ENCODE measurements at regions not wholly inside any gene's neighbourhood (a gene's known extent, or its start where the extent isn't known, plus 50 kb on each side); places are given as distances from the start of the nearest gene placed in this dataset.
A peak's percentile ranks its signal among the peaks of the same experiment; 100 is the strongest.
"Not testable (repeated sequence)": the region's sequence is repeated elsewhere in the genome, so short reads cannot be mapped to it uniquely, and the experiment has no call there.

DNA sequence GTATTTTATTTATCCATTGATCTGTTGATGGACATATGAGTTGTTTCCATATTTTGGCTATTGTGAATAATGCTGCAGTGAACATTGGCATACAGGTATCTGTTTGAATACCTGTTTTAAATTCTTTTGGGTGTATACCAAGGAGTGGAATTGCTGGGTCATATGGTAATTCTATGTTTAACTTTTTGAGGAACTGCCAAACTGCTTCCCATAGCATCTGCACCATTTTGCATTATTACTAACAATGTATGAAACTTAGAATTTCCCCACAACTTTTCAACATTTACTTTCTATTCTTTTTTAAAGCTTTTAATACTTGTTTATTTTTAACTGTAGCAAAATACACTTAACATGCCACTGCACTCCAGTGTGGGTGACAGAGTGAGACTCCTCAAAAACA is 57.0 kb upstream of the MSN start:
- ATAC-seq (no peak), DNase-seq (ENCODE audit: low spot score) (no peak)

DNA sequence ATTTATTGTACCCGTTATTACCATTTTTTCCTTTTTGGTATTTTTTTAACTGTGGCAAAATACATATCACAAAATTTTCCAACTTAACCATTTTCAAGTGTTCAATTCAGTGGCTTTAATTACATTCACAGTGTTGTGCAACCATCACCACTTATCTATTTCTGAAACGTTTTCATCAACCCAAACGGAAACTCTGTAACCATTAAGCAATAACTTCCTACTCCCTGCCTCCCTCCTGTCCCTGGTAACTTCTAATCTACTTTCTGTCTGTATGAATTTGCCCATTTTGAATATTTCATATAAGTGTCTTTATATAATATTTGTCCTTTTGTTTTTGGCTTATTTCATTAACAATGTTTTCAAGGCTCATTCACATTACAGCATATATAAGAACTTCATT is 57.4 kb upstream of the MSN start:
- ATAC-seq = peak; percentile 58
- no peak for DNase-seq (ENCODE audit: low spot score)

DNA sequence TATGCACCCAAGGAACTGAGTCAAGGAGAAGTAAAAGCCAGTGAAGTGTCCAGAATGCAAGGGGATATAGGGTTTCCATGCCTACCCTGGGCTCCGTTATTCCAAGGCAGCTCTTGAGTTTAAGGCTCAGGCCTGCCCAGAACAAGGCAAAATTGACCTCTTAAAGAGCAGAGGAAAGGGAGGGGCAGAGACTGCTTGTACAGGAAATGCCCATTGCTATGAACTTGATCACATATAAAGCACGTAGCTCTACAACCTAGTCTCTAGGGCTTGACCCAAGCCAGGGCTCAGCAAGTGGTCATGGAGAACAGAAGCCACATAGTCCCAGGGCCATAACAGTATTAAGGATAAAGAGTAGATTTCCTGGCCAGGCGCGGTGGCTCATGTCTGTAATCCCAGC is 58.2 kb upstream of the MSN start:
- no peak for ATAC-seq

DNA sequence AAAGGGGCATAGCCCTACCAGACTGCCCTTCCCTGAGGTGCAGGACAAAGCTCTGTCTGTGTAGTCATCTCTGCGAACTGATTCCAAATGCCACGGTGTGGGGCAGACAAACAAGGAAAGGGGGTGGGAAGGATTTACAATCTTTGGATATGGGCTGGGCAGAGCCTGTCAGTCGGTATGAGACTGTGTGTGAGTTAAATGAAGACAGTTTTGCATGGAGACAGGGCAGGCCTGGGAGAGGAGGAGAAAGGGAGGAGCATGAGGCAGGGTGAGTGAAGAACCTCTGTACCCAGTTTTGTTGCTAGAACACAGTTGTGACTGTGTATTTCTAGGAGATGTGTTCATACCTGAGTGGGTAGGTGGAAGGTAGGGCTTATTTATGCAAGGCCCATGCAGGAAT is 59.4 kb upstream of the MSN start:
- ATAC-seq (peak; percentile 36), DNase-seq (ENCODE audit: low spot score) (no peak)

More for the DNA sequence above, 58.2 kb upstream of the MSN start:
- DNase-seq (ENCODE audit: low spot score) = no peak

DNA sequence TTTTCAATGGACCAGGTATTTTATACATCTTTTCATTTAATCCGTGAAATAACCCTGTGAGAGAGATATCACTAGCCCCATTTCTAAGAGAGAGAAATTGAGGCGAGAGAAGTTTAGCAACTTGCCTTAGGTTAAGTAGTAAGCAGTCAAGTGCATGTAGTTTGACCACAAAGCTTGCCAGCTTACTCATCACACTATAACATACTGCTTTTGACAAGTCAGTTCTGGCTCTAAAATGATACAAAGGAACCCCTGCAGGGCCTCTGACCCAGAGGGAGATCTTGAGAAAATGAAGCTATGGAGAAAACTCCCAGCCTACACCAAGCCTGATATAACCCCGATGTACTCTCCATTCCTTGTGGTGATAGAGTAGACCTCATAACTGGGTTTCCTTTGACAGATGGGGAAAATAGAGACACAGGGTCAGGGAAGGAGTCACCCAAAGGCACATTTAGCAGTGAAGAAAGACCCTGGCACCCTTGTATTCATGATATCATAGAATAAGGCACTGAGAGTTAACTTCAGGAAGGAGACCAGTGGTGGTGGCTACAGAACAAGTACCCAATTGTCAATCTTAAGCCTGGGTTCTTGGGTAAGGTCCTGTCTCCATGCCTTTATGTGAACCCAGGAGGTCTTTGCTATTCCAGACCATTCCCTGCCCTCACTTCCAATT is 60.2 kb upstream of the MSN start:
- no peak for DNase-seq (ENCODE audit: low spot score)
- ATAC-seq = no peak

DNA sequence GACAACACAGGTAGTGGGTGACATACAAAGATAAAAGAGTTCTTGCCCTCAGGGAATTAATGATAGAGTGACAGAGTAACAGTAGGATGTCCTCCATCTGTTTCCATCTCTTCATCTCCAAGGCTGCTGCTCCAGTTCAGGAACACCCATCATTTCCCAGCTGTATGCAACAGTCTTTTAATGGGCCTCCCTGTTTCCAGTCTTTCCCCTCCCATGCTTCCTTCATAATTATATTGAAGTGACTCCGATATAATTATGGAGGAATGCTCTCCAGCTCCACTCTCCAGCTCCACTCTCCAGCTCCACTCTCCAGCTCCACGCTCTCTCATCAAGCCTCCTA is 65.3 kb upstream of the MSN start:
- DNase-seq (ENCODE audit: low spot score) (no peak), ATAC-seq (no peak)

DNA sequence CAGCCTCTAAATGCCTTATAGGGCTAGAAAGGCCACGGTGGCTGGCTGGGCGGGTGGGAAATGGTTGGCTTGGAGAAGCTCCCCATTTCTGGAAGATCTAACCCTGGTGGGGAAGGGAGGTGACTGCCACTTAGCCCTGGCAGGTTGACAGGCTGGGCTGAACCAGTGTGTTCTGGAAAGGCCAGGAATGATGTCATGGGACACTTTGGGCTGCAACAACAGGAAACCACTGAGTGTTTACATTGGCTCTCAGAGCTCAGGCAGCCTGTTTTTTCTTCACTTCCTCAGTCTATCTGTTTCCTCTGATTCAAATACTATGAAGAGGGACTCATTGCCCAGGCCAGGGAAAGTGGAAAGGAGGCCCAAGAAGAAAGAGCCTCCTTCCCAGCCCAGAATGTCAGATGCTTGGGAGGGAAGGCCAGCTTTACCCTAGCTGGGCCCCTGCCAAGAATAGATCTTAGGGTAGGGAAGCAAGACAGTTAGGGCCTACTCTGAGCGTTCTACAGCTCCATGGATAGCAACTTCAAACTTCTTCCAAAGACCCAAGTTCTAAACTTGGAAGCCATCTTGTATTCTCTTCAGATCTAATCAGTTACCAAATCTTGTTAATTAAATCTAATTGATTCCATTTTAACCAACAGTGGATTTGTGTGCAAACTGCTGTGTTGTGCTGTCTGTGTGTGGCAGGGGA is 65.8 kb upstream of the MSN start:
- ATAC-seq (peak; percentile 98), DNase-seq (ENCODE audit: low spot score) (peak; percentile 88)

DNA sequence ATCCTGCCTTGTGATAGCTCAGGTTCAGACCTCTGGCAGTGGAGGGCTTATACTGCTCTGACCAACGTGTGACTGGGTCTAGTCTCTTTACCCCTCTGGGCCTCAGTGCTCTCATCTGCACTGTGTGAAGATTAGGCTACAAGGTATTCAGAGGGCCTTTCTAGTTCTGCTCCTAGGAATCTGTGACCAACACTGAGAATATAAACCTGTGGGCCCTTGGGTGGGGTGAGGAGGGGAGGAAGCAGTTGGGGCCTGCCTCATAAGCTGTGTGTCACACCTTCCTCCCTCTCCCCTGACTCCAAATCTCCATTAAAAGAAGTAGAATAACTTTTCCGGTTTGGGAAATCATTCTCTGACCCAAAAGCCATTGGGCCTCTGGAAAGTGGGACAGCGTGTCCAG is 66.3 kb upstream of the MSN start:
- ATAC-seq = peak; percentile 37
- DNase-seq (ENCODE audit: low spot score) = no peak

DNA sequence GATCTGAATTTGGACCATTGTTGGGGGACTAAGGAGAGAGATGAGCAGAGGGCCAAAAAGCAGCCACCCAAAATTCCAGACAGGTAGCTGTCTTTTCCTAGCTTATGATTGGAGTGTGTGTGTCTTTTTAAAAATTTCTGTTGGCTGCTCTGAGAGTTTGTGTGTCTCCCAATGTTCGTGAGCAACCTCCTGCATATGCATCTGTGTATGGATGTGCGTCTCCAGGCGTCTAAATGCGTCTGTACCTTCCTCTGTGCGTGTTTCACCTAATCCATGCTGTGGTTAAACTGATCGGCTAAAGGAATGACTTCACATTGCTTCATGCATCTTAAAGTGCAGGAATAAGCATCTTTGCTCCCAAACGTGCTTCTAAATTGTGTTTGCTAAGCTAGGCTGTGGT is 65.5 kb upstream of the LAS1L start:
- DNase-seq (ENCODE audit: low spot score) (no peak), ATAC-seq (no peak)

DNA sequence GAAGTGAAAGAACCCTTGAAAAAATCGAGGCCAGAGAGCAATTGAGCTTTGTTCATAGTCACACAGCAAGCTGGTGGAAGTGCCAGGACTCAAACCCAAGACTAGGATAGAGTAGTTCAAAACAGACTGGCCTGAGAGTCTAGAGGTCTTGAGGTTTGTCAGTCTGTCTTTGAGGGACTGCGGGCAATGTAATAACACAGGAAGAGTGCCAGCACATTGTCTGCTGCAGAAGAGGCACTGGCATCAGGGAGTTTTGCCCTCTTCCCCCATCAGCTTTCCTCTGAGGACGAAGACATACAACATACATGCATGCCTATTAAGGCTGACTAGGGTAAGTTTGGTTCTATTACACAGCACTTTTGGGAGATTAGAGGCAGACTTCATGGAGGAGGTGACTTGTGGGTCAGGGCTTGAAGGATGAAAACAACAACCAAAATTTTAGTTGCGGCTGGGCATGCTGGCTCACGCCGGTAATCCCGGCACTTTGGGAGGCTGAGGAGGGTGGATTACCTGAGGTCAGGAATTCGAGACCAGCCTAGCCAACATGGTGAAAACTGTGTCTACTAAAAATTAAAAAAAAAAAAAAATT is 64.1 kb upstream of the LAS1L start:
- ATAC-seq (no peak), DNase-seq (ENCODE audit: low spot score) (no peak)

DNA sequence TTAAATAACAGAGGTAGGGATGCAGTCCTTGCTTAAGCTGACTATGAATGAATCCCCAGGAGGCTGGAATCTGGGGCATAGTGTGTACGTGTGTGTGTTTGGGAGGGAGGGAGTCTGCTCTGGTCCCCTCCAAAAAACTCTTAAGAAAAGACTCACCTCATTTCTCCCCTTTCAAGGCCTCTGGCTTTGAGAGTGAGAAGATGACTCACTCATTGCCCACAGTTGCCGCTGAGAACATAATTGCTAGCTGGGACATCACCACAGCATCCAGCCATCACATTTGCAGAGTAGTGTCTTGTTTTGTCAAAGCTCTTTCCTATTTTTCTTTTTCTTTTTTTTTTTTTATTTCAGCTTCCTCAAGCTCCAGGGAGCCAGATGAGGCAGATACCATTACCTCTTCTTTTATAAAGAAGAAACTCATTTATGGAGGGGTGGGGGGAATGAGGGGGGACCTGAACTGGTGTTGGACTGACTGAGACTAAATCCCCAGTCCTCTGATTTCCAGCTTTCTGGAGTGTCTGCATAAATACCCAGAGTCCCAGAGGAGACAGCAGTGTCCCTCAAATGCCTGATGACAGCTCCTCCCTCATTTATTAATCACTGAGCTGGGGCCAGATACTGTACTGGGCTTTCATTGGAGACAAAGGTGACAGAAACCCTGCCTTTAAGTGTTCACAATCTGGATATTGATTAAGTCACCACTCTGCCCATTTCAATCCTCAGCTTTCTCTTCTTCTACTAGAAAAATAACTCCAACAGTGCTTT is 61.9 kb upstream of the LAS1L start:
- ATAC-seq (no peak), DNase-seq (ENCODE audit: low spot score) (no peak)

DNA sequence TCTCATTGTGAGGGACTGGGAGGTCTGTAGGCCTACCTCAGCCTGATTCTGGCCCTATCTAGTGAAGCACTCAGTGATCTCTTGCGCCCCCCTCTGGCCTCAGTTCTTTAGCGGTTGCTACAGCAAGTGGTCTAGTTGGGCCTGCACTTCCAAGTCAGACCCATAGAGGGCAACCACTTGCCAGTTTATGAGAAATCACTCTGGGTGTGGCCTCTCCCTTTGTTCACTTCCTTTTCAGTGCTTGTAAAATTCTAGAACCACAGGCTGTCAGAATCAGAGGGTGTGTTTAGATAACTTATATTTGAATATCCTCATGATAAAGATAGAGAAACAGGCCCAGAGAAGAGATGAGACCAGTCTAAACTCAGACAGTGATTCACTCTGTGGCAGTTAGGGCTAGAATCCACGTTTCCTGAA is 60.9 kb upstream of the LAS1L start:
- DNase-seq (ENCODE audit: low spot score) (peak; percentile 87), ATAC-seq (peak; percentile 100)

DNA sequence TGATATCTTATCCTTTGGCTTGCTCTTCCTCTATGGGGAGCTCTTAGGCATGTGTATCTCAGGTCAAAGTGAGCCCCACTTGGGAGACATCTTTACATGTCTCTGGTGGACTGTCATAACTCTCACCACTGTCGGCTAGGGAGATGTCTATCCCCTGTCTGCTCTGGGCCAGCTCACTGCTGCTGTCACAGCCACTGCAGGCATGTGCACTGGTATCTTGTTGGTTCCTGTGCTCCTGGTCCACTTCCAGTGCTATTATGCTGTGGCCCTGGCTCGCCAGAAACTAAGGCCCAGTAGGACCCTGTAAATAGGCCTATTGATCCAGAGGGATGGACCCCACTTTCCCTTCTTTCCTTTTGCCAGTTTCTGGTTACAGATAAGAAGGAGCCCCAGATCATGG is 56.6 kb upstream of the LAS1L start:
- ATAC-seq = no peak
- no peak for DNase-seq (ENCODE audit: low spot score)

DNA sequence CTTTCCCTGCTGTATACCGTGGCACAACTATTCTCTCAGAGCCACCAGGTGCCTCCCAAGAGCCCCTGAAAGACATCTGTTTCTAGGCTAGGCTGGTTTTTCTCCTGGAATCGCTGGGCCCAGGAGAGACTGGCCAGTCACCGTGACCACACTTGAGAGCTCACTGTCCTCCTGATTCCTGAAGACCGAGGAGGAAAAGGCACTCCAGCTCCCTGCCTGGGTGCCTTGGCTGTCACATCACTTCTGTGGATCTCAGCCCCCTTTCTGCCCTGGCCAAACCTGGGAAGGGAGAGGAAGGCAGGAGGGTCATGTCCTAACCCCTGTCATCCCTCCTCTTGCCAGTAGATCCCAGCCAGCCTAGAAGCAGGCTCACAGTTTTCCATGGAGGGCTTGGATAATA is 54.7 kb upstream of the LAS1L start:
- no peak for DNase-seq (ENCODE audit: low spot score)
- ATAC-seq = no peak

DNA sequence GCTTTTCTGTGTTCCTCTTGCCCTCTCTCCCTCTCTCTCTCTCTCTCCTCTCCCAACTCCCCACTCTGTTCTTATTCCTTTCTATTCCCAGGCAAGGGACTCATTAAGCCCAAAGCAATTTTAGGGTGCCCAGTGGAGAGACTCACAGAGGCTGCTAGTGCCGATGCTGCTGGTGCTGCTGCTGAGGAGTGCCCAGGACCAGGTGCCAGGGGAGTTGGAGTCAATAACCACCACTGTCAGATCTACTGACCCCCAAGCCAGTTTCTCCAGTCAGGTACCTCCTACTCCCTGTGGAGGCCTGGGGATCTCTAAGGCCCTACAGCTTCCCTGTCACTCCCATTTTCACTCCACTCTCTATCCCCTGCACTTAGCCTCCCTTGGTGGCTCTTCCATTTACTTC is 54.2 kb upstream of the LAS1L start:
- ATAC-seq = no peak

DNA sequence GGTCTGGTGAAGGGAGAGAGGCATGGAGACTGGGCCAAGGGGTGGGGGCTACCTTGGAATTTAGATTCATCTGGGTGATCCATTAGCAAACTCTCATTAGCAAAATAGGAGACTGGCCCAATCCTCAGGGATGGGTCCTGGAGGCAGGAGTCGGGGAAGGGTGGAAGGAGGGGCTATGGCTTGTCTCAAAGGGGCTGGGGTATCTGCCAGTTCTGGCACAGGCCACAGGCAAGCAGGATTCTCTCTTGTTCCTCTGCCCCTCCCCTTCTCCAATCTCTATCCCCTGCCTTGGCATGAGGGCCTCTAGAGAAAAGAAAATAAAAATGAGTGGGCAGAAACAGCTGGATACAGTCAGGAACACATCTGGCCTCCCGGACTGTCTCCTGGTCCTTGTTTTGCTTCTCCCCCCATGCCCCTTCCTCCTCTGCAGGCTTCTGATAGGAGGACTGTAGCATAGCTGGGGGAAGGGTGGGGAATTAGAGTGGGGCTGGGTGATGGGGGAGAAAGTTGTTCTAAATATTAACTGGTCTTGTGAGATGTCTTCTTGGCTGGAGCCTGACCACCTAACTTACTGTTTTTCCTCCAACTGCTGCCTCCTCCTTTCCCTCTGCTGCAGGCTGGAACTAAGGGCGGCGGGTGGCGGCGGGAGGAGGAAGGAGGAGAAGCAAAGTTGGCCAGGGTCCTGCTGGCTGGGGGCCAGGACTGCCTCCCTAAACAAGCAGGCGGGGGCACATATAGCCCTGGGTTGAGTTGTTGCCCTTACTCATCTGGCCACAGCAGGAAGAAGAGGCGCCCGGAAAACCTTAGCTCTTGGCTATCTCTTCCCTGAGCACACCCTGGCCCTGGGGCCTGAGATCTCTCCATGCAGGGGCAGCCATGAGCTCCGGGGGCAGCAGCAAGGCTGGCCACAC is 53.3 kb upstream of the LAS1L start:
- DNase-seq (ENCODE audit: low spot score) (peak; percentile 46), ATAC-seq (peak; percentile 45)

More for the DNA sequence above, 54.2 kb upstream of the LAS1L start:
- DNase-seq (ENCODE audit: low spot score) = no peak

DNA sequence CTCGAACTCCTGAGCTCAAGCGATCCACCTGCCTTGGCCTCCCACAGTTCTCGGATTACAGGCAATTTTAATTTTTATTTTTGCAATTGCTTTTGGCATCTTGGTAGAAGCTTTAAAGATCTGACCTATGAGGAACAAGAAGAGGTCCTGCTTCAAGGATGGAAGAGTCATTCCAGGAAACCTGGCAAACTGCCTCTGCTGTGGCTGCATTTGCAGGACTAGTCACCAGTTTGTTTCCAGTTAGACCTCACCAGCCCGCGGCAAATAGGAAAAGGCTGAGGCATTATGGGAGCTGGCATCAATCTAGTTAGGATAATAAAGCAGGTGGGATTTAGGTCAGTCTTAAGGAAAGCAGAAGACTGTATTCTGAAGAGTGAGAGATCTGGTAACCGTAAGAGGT is 51.9 kb upstream of the LAS1L start:
- DNase-seq (ENCODE audit: low spot score) (no peak), ATAC-seq (no peak)

DNA sequence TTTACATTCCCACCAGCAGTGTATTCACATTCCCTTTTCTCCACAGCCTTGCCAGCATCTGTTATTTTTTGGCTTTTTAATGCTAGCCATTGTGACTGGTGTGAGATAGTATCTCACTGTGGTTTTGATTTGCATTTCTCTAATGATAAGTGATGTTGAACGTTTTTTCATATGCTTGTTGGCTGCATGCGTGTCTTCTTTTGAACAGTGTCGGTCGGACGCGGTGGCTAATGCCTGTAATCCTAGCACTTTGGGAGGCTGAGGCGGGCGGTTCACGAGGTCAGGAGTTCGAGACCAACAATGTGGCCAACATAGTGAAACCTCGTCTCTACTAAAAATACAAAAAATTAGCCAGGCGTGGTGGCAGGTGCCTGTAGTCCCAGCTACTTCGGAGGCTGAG is 50.6 kb upstream of the LAS1L start:
- ATAC-seq; DNase-seq (ENCODE audit: low spot score): not testable (repeated sequence)
